Peyer's patch (tissue), 4 donors: ENCODE measurements at regions not wholly inside any gene's neighbourhood (a gene's known extent, or its start where the extent isn't known, plus 50 kb on each side); places are given as distances from the start of the nearest gene placed in this dataset.

Experiments used
- POLR2A ChIP-seq, 2 donors: fragments of 450-650 bp; IDR thresholded peaks; one replicate each; pipeline ENCODE4 v1.5.1; 2017; ENCODE audit warnings: antibody characterized with exemption in 2 of 2, mild to moderate bottlenecking in 2 of 2, moderate library complexity in 2 of 2
- TF ChIP-seq, protein P1 (sequence below), 6 experiments: fragments of 450-650 bp in 4 of 6; fragments of 200-600 bp in 2 of 6; sonication (generic) in 1 of 6; IDR thresholded peaks; one replicate each; pipeline ENCODE4 v1.5.1; 2017 to 2019; ENCODE audit warnings: antibody characterized with exemption in 6 of 6, mild to moderate bottlenecking in 3 of 6, moderate library complexity in 1 of 6

DNA sequence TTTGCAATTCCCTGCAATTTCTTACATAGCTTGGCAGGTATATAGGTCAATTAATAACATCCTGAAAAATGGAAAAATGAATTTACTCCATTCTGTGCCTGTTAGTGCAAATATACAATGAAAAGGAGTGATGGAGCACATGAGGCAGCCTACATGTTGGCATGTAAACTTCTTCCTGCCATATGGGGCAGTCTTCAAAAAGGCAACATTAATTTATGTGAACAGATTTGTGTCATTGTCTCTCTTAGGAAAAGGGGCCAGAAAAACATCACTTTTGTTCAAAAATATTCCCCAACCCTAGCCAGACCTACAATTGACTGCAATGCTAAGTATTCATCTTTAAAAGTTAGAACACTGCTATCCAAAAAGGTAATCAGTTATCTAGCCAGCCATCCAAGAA, 332.2 kb downstream of the TBC1D4 start:
- TF ChIP-seq, protein P1, sequence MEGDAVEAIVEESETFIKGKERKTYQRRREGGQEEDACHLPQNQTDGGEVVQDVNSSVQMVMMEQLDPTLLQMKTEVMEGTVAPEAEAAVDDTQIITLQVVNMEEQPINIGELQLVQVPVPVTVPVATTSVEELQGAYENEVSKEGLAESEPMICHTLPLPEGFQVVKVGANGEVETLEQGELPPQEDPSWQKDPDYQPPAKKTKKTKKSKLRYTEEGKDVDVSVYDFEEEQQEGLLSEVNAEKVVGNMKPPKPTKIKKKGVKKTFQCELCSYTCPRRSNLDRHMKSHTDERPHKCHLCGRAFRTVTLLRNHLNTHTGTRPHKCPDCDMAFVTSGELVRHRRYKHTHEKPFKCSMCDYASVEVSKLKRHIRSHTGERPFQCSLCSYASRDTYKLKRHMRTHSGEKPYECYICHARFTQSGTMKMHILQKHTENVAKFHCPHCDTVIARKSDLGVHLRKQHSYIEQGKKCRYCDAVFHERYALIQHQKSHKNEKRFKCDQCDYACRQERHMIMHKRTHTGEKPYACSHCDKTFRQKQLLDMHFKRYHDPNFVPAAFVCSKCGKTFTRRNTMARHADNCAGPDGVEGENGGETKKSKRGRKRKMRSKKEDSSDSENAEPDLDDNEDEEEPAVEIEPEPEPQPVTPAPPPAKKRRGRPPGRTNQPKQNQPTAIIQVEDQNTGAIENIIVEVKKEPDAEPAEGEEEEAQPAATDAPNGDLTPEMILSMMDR (IDR thresholded peaks at IDR 0.05) = no peak
- TF ChIP-seq POLR2A (IDR thresholded peaks at IDR 0.05) = no peak
